ENCODE measurements at regions not wholly inside any gene's neighbourhood (a gene's known extent, or its start where the extent isn't known, plus 50 kb on each side); places are given as distances from the start of the nearest gene placed in this dataset.

DNA sequence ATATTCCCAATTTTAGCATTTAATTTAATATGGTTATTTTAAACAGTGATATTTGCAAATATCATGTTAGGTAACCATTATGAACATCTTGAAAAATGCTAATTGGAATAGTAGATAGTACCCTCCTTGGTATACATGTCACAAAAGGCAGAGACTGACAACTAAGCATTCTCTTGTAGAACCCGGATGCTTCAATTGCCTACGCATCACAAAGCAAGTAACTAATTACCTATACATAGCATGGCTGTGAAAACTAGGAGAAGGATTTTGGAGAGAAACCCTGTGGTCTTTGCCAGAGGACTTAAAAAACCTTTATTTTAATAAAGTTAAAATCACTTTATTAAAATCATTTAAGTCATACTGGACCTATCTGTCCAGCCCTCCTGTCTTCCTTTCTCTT, 764.1 kb upstream of the TENM3 start:
- H3K27ac Mint-ChIP-seq: no peak overlapping the region
- TF ChIP-seq, protein P1, sequence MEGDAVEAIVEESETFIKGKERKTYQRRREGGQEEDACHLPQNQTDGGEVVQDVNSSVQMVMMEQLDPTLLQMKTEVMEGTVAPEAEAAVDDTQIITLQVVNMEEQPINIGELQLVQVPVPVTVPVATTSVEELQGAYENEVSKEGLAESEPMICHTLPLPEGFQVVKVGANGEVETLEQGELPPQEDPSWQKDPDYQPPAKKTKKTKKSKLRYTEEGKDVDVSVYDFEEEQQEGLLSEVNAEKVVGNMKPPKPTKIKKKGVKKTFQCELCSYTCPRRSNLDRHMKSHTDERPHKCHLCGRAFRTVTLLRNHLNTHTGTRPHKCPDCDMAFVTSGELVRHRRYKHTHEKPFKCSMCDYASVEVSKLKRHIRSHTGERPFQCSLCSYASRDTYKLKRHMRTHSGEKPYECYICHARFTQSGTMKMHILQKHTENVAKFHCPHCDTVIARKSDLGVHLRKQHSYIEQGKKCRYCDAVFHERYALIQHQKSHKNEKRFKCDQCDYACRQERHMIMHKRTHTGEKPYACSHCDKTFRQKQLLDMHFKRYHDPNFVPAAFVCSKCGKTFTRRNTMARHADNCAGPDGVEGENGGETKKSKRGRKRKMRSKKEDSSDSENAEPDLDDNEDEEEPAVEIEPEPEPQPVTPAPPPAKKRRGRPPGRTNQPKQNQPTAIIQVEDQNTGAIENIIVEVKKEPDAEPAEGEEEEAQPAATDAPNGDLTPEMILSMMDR (IDR thresholded peaks at IDR 0.05; ENCODE audit: unreplicated experiment): no peak
- H3K4me3 Mint-ChIP-seq (ENCODE audit: low read depth): no peak overlapping the region
- H3K4me1 Mint-ChIP-seq (ENCODE audit: low read depth): peaks cover 3% of the 10 kb centered on the region
- no peak for DNase-seq (ENCODE audit: low spot score, unreplicated experiment)
- H3K9me3 Mint-ChIP-seq (ENCODE audit: low read depth): no peaks in the 10 kb centered on the region
- no peaks in the 10 kb centered on the region for H3K36me3 Mint-ChIP-seq (ENCODE audit: insufficient read depth)
- peaks cover 3% of the 10 kb centered on the region for H3K27me3 Mint-ChIP-seq

DNA sequence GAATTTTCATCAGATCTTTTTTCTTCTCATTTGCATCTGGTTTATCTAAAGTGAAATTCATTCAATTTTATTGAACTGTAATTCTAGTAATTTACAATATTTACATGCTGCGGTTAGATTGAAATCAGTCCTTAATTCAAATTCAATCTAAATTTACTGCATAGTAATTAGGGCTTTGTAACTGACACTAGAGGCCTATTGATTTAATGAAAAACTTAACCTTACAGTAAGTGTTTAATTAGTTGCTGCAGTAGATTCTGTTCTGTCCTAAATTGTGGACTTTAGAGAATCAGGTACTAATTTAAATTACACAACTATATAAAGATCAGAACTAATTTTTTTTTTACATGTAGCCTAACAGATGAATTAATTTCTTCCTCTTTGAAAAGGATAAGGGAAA, 758.8 kb upstream of the TENM3 start:
- H3K4me3 Mint-ChIP-seq (ENCODE audit: low read depth): no peak overlapping the region
- H3K27me3 Mint-ChIP-seq: no peaks in the 10 kb centered on the region
- H3K36me3 Mint-ChIP-seq (ENCODE audit: insufficient read depth): no peaks in the 10 kb centered on the region
- H3K9me3 Mint-ChIP-seq (ENCODE audit: low read depth): no peaks in the 10 kb centered on the region
- TF ChIP-seq, protein P1 (IDR thresholded peaks at IDR 0.05; ENCODE audit: unreplicated experiment): no peak
- DNase-seq (ENCODE audit: low spot score, unreplicated experiment): no peak
- H3K4me1 Mint-ChIP-seq (ENCODE audit: low read depth): no peaks in the 10 kb centered on the region
- H3K27ac Mint-ChIP-seq: no peak overlapping the region

DNA sequence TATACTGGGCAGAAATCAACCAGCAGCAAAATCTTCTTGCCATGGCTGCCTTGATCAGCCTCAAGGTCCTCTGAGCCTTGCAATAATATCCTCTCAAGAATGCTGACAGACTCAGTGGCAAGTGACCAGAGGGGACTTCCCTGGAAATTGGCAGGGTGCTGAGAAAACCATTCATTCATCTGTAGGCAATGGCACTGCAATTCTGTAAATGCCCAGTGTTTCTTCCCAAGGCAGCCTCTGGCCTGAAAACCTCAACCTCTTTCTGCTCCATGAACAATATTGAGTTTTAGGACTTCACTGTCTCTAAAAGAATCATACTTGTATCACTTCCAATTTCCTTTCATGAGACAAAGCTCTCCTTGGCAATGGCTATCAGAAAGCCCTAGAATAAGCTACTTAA, 754.3 kb upstream of the TENM3 start:
- no peak for DNase-seq (ENCODE audit: low spot score, unreplicated experiment)
- no peaks in the 10 kb centered on the region for H3K9me3 Mint-ChIP-seq (ENCODE audit: low read depth)
- H3K4me3 Mint-ChIP-seq (ENCODE audit: low read depth): no peak overlapping the region
- no peaks in the 10 kb centered on the region for H3K36me3 Mint-ChIP-seq (ENCODE audit: insufficient read depth)
- TF ChIP-seq, protein P1 (IDR thresholded peaks at IDR 0.05; ENCODE audit: unreplicated experiment): no peak
- H3K27me3 Mint-ChIP-seq: no peaks in the 10 kb centered on the region
- H3K4me1 Mint-ChIP-seq (ENCODE audit: low read depth): no peaks in the 10 kb centered on the region
- no peak overlapping the region for H3K27ac Mint-ChIP-seq

- peaks cover 3% of the 10 kb centered on the region for H3K9me3 Mint-ChIP-seq (ENCODE audit: low read depth)
- no peaks in the 10 kb centered on the region for H3K36me3 Mint-ChIP-seq (ENCODE audit: insufficient read depth)
- peaks cover 1% of the 10 kb centered on the region for H3K4me1 Mint-ChIP-seq (ENCODE audit: low read depth)
- peaks cover 4% of the 10 kb centered on the region for H3K27me3 Mint-ChIP-seq
- H3K27ac Mint-ChIP-seq: no peak overlapping the region
- TF ChIP-seq, protein P1 (IDR thresholded peaks at IDR 0.05; ENCODE audit: unreplicated experiment): no peak
- H3K4me3 Mint-ChIP-seq (ENCODE audit: low read depth): no peak overlapping the region
- no peak for DNase-seq (ENCODE audit: low spot score, unreplicated experiment)
These were observed 745.1 kb upstream of the TENM3 start for GRCh38 chr4:181498148-181498547.

DNA sequence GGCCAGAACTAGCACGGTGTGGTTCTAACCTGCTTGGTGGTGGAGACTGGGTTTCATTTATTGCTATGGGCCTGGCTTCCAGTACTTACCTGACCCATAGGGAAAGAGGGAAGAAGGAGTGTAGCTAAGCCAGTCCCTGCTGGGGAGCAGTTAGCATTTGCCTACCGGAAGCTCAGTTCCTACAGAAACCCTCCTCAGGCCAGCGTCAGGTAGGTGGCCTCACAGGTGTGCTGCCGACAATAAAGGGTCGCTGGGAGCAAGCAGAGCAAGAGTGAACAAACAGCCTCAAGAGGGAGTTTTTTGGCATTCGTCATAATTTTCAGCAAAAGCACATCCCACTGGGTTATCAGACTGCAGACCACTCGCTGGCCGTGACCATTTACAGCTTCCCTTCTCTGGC, 740.6 kb upstream of the TENM3 start:
- Mint-ChIP-seq H3K4me1 (ENCODE audit: low read depth) (peaks cover 6% of the 10 kb centered on the region), H3K27ac (no peak overlapping the region), H3K9me3 (ENCODE audit: low read depth) (peaks cover 3% of the 10 kb centered on the region), H3K4me3 (ENCODE audit: low read depth) (no peak overlapping the region), H3K36me3 (ENCODE audit: insufficient read depth) (no peaks in the 10 kb centered on the region), H3K27me3 (peaks cover 20% of the 10 kb centered on the region)
- TF ChIP-seq, protein P1 (IDR thresholded peaks at IDR 0.05; ENCODE audit: unreplicated experiment): no peak
- DNase-seq (ENCODE audit: low spot score, unreplicated experiment): no peak
